H1 (cell line): ENCODE measurements at regions not wholly inside any gene's neighbourhood (a gene's known extent, or its start where the extent isn't known, plus 50 kb on each side); places are given as distances from the start of the nearest gene placed in this dataset.
A peak's percentile ranks its signal among the peaks of the same experiment; 100 is the strongest.

Experiments used
- CTCF ChIA-PET: fragments of 300-600 bp; sonication (Branson Sonifier 250); formaldehyde crosslinking; loops from one replicate; lab custom pipeline; 2021; ENCODE audit not compliant: partially characterized antibody; lab: Charles Lee
- POLR2A ChIA-PET: fragments of 300-600 bp; sonication (Branson Sonifier 250); formaldehyde crosslinking; loops from one replicate; lab custom pipeline; 2021; ENCODE audit warnings: inconsistent platforms; ENCODE audit not compliant: partially characterized antibody; lab: Charles Lee
- DNase-seq, 2 experiments: peaks; one replicate each; pipeline versions ENCODE4 v3.0.0 to v3.0.0-alpha.2; 2010 to 2022; ENCODE audit warnings: low spot score in 2 of 2, low read depth in 1 of 2, mixed read lengths in 1 of 2
- FAIRE-seq: peaks from 2 replicates; lab custom pipeline; 2011; peaks lifted over from hg19 to GRCh38; lab: Jason Lieb, UNC
- H2AFZ ChIP-seq: 2 replicates; pipeline ENCODE4 v1.8.1; 2012; ENCODE audit warnings: low read length, inconsistent platforms
- H2AK5ac ChIP-seq: 2 replicates; pipeline ENCODE4 v1.6.1; 2013; ENCODE audit warnings: low read depth, low read length
- H2BK120ac ChIP-seq: replicated peaks from 2 replicates; pipeline ENCODE3; 2013; ENCODE audit warnings: low read depth, low read length, inconsistent platforms
- H2BK12ac ChIP-seq: 2 replicates; pipeline ENCODE4 v1.6.1; 2013; ENCODE audit warnings: low read depth, low read length
- H2BK15ac ChIP-seq: 2 replicates; pipeline ENCODE4 v1.6.1; 2013; ENCODE audit warnings: low read length
- H2BK20ac ChIP-seq: 2 replicates; pipeline ENCODE4 v1.6.1; 2013; ENCODE audit warnings: low read length
- H2BK5ac ChIP-seq: 2 replicates; pipeline ENCODE4 v1.6.1; 2013; ENCODE audit warnings: low read depth, low read length
- H3K14ac ChIP-seq: 2 replicates; pipeline ENCODE4 v1.6.1; 2013; ENCODE audit warnings: inconsistent platforms; ENCODE audit not compliant: insufficient read length
- H3K18ac ChIP-seq: 2 replicates; pipeline ENCODE4 v1.6.1; 2013; ENCODE audit warnings: low read length; ENCODE audit errors: extremely low read depth
- H3K23ac ChIP-seq: 2 replicates; pipeline ENCODE4 v1.6.1; 2013; ENCODE audit warnings: inconsistent platforms; ENCODE audit not compliant: insufficient read length
- H3K23me2 ChIP-seq: 2 replicates; pipeline ENCODE4 v1.6.1; 2013; ENCODE audit warnings: low read depth, low read length
- H3K27ac ChIP-seq: 2 replicates; pipeline ENCODE4 v1.6.1; 2011; ENCODE audit warnings: low read depth, low read length, inconsistent platforms
- H3K27me3 ChIP-seq, 4 experiments: replicated peaks in 1 of 4; 1 replicate in 1 of 4; 2 replicates in 3 of 4; pipeline versions ENCODE4 v1.6.1 to v1.8.1; 2011 to 2013; ENCODE audit warnings: low read length in 3 of 4, mild to moderate bottlenecking in 3 of 4, inconsistent platforms in 2 of 4, mixed read lengths in 2 of 4, moderate library complexity in 1 of 4; ENCODE audit not compliant: control insufficient read depth in 3 of 4, insufficient read depth in 3 of 4; ENCODE audit errors: extremely low read depth in 1 of 4
- H3K36me3 ChIP-seq, 4 experiments: 2 replicates each; pipeline versions ENCODE4 v1.6.1 to v1.8.1; 2011 to 2013; ENCODE audit warnings: mild to moderate bottlenecking in 4 of 4, low read length in 3 of 4, moderate library complexity in 2 of 4, control low read depth in 1 of 4, inconsistent platforms in 1 of 4; ENCODE audit not compliant: insufficient read depth in 4 of 4, control insufficient read depth in 2 of 4
- H3K4ac ChIP-seq: replicated peaks from 2 replicates; pipeline ENCODE3; 2013; ENCODE audit warnings: low read length, low read depth, mixed read lengths, inconsistent platforms; ENCODE audit not compliant: insufficient read length
- H3K4me1 ChIP-seq, 4 experiments: replicated peaks in 1 of 4; 1 replicate in 1 of 4; 2 replicates in 3 of 4; pipeline versions ENCODE4 v1.6.1 to v1.8.1; 2011 to 2013; ENCODE audit warnings: low read length in 3 of 4, inconsistent platforms in 2 of 4, mixed read lengths in 1 of 4; ENCODE audit not compliant: insufficient read depth in 4 of 4, control insufficient read depth in 3 of 4
- H3K4me2 ChIP-seq, 2 experiments: 2 replicates each; pipeline versions ENCODE4 v1.6.1 to v1.8.1; 2011 to 2013; ENCODE audit warnings: low read depth in 2 of 2, low read length in 2 of 2, control low read depth in 1 of 2, inconsistent platforms in 1 of 2, mild to moderate bottlenecking in 1 of 2; ENCODE audit not compliant: insufficient read depth in 1 of 2
- H3K4me3 ChIP-seq, 4 experiments: fragments of 200-600, 300-600 bp in 1 of 4; sonication (generic), shearing (Covaris generic), sonication (Bioruptor Twin) in 1 of 4; 2 replicates each; pipeline versions ENCODE4 v1.5.1 to v1.8.1; 2011 to 2016; ENCODE audit warnings: low read length in 4 of 4, low read depth in 3 of 4, control low read depth in 2 of 4, inconsistent platforms in 2 of 4, mild to moderate bottlenecking in 2 of 4, mixed read lengths in 1 of 4, moderate library complexity in 1 of 4; ENCODE audit not compliant: insufficient read depth in 2 of 4; ENCODE audit errors: extremely low read depth in 1 of 4
- H3K56ac ChIP-seq: replicated peaks from 2 replicates; pipeline ENCODE3; 2013; ENCODE audit warnings: low read depth, mild to moderate bottlenecking, mixed read lengths, low read length, inconsistent platforms; ENCODE audit not compliant: insufficient read length
- H3K79me1 ChIP-seq: 2 replicates; pipeline ENCODE4 v1.6.1; 2013; ENCODE audit warnings: low read depth, low read length, control low read depth
- H3K79me2 ChIP-seq, 2 experiments: 2 replicates each; pipeline versions ENCODE4 v1.6.1 to v1.8.1; 2012 to 2013; ENCODE audit warnings: low read length in 2 of 2, mild to moderate bottlenecking in 2 of 2, inconsistent platforms in 1 of 2; ENCODE audit not compliant: insufficient read depth in 2 of 2, control insufficient read depth in 1 of 2
- H3K9ac ChIP-seq, 4 experiments: replicated peaks in 1 of 4; 1 replicate in 1 of 4; 2 replicates in 3 of 4; pipeline versions ENCODE4 v1.6.1 to v1.8.1; 2011 to 2013; ENCODE audit warnings: low read depth in 3 of 4, low read length in 3 of 4, control low read depth in 2 of 4, mild to moderate bottlenecking in 2 of 4, moderate library complexity in 2 of 4, inconsistent platforms in 1 of 4; ENCODE audit errors: extremely low read depth in 1 of 4
- H3K9me3 ChIP-seq, 2 experiments: 2 replicates each; pipeline versions ENCODE4 v1.6.1 to v1.8.1; 2012 to 2013; ENCODE audit warnings: mild to moderate bottlenecking in 2 of 2, moderate library complexity in 2 of 2, control low read depth in 1 of 2, inconsistent platforms in 1 of 2, low read depth in 1 of 2, low read length in 1 of 2, mixed read lengths in 1 of 2; ENCODE audit not compliant: insufficient read depth in 2 of 2
- H4K20me1 ChIP-seq, 2 experiments: replicated peaks in 1 of 2; 2 replicates each; pipeline versions ENCODE3 to v1.8.1; 2011 to 2013; ENCODE audit warnings: inconsistent platforms in 2 of 2, low read length in 2 of 2, mild to moderate bottlenecking in 1 of 2; ENCODE audit not compliant: insufficient read depth in 2 of 2, control insufficient read depth in 1 of 2
- H4K5ac ChIP-seq: 2 replicates; pipeline ENCODE4 v1.6.1; 2013; ENCODE audit warnings: low read length, low read depth, mixed read lengths, inconsistent platforms; ENCODE audit not compliant: insufficient read length
- H4K8ac ChIP-seq: 2 replicates; pipeline ENCODE4 v1.8.0; 2013; ENCODE audit warnings: mild to moderate bottlenecking, moderate library complexity, low read length, inconsistent platforms; ENCODE audit not compliant: insufficient read depth; ENCODE audit errors: extremely low read depth
- H4K91ac ChIP-seq: replicated peaks from 2 replicates; pipeline ENCODE3; 2013; ENCODE audit warnings: low read length, mixed read lengths, inconsistent platforms; ENCODE audit not compliant: insufficient read length
- ASH2L ChIP-seq: fragments of 200-600, 300-600 bp; sonication (generic); IDR thresholded peaks from one replicate; pipeline ENCODE4 v1.7.1; 2017; ENCODE audit warnings: low read length
- POU5F1 ChIP-seq: IDR thresholded peaks from 2 replicates; pipeline ENCODE4 v1.6.1; 2011; ENCODE audit warnings: low read depth, mild to moderate bottlenecking, low read length, moderate library complexity
- TEAD4 ChIP-seq: IDR thresholded peaks from 2 replicates; pipeline ENCODE4 v1.6.1; 2012; ENCODE audit warnings: low read depth, low read length, inconsistent platforms, mixed read lengths
- WGBS, 2 experiments: shearing (Covaris generic) in 1 of 2; methylation state at CpG; one replicate each; pipeline versions ENCODE4 v1.1.6 to v1.1.7; 2013 to 2015; ENCODE audit warnings: low lambda C conversion rate in 2 of 2, mixed read lengths in 2 of 2, inconsistent platforms in 1 of 2, low coverage in 1 of 2, missing lambda C conversion rate in 1 of 2; ENCODE audit not compliant: insufficient replicate concordance in 2 of 2, insufficient coverage in 1 of 2, insufficient read length in 1 of 2; ENCODE audit errors: extremely low coverage in 1 of 2, missing lambda C conversion rate in 1 of 2; 5-methylcytosine and 5-hydroxymethylcytosine counted together

DNA sequence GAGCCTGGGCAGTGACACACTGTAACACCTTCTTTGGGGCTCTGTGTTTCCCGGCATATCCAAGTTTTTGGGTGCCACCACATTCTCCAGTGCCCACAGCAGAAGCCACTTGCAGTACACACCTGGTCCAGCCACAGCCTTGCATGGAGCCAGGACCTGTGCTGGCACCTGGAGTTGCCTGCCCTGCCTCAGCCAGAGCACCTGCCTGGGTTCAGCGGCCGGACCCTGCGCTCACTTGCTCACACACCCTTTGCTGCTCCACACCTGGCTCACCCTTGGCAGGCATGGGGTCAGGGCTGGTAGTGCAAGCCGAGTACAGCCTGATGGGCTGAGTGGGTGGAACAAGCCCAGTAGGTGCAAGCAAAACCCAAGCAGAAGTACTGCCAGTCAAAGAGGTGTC is 1511.1 kb downstream of the TECRL start:
- Histone ChIP-seq H2BK20ac (no peak overlapping the region), H2AK5ac (no peak overlapping the region), H3K4me1 (no peaks in the 10 kb centered on the region; a peak in 1 of 7 replicates), H2BK5ac (no peak overlapping the region), H3K79me1 (no peaks in the 10 kb centered on the region), H3K4me3 (no peak overlapping the region), H3K23me2 (no peaks in the 10 kb centered on the region), H3K9me3 (no peaks in the 10 kb centered on the region), H3K4me2 (no peak overlapping the region), H3K4ac (no peak overlapping the region), H3K56ac (no peak overlapping the region), H4K8ac (no peak overlapping the region), H2AFZ (peak overlapping the region; percentile 51; the same call in 1 of the 2 replicates), H4K91ac (no peak overlapping the region), H2BK12ac (no peak overlapping the region), H3K14ac (no peak overlapping the region), H3K27ac (no peak overlapping the region)
- DNase-seq (no peak), FAIRE-seq (no peak)
- POLR2A ChIA-PET: no interaction called here
- TF ChIP-seq POU5F1 (no peak), TEAD4 (no peak), ASH2L (no peak)
- TF ChIP-seq, all 59 proteins: peak for 0
- H2BK120ac ChIP-seq: no peak overlapping the region
- H3K36me3 ChIP-seq: no peaks in the 10 kb centered on the region
- WGBS, 2 experiments: 92% methylated on average over 5 of the region's 5 CpGs; no CpG with 5 or more reads in 1 of the 2 experiments
- no peaks in the 10 kb centered on the region for H3K79me2 ChIP-seq
- no peak overlapping the region for H3K9ac ChIP-seq
- CTCF ChIA-PET: interaction anchor here (1.5 kb wide), 1 partner anchor 16 kb away, joined by 4 read pairs; no protein-coding TSS in a partner anchor
- no peak overlapping the region for H2BK15ac ChIP-seq
- no peaks in the 10 kb centered on the region for H4K20me1 ChIP-seq
- no peak overlapping the region for H3K23ac ChIP-seq
- H3K18ac ChIP-seq: no peak overlapping the region
- H4K5ac ChIP-seq: no peak overlapping the region
- H3K27me3 ChIP-seq: no peaks in the 10 kb centered on the region
